ENCODE measurements at regions not wholly inside any gene's neighbourhood (a gene's known extent, or its start where the extent isn't known, plus 50 kb on each side); places are given as distances from the start of the nearest gene placed in this dataset.

DNA sequence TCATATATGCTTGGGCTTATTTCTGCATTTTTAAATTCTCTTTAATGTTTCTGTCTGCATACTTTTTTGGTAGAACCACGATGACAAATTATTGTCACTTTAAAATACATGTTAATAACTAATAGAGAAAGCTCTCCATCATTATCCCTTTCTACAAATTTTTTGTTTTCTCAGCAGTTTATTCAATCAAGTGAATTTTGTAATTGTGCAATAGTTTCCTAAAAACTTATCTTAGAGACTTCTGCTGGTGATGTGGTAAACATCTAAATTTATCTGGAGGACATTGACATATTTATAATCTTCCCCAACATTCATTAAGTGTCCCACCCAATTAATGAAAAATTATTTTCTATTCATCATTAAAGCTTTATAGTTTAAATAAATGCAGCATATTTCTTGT, 215.3 kb downstream of the MEX3B start:
- TF ChIP-seq, protein P1, sequence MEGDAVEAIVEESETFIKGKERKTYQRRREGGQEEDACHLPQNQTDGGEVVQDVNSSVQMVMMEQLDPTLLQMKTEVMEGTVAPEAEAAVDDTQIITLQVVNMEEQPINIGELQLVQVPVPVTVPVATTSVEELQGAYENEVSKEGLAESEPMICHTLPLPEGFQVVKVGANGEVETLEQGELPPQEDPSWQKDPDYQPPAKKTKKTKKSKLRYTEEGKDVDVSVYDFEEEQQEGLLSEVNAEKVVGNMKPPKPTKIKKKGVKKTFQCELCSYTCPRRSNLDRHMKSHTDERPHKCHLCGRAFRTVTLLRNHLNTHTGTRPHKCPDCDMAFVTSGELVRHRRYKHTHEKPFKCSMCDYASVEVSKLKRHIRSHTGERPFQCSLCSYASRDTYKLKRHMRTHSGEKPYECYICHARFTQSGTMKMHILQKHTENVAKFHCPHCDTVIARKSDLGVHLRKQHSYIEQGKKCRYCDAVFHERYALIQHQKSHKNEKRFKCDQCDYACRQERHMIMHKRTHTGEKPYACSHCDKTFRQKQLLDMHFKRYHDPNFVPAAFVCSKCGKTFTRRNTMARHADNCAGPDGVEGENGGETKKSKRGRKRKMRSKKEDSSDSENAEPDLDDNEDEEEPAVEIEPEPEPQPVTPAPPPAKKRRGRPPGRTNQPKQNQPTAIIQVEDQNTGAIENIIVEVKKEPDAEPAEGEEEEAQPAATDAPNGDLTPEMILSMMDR (IDR thresholded peaks at IDR 0.05), result no peak
- TF ChIP-seq, protein P2, sequence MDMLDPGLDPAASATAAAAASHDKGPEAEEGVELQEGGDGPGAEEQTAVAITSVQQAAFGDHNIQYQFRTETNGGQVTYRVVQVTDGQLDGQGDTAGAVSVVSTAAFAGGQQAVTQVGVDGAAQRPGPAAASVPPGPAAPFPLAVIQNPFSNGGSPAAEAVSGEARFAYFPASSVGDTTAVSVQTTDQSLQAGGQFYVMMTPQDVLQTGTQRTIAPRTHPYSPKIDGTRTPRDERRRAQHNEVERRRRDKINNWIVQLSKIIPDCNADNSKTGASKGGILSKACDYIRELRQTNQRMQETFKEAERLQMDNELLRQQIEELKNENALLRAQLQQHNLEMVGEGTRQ (CRISPR knock-in tag; IDR thresholded peaks at IDR 0.05), result no peak
